Dedifferentiated amniotic fluid mesenchymal stem cell (primary cell): ENCODE measurements at regions not wholly inside any gene's neighbourhood (a gene's known extent, or its start where the extent isn't known, plus 50 kb on each side); places are given as distances from the start of the nearest gene placed in this dataset.
"Not testable (repeated sequence)": the region's sequence is repeated elsewhere in the genome, so short reads cannot be mapped to it uniquely, and the experiment has no call there.

ENCODE experiments used
- DNase-seq: peaks from one replicate; pipeline ENCODE4 v3.0.0-alpha.2; 2016; ENCODE audit errors: extremely low spot score

DNA sequence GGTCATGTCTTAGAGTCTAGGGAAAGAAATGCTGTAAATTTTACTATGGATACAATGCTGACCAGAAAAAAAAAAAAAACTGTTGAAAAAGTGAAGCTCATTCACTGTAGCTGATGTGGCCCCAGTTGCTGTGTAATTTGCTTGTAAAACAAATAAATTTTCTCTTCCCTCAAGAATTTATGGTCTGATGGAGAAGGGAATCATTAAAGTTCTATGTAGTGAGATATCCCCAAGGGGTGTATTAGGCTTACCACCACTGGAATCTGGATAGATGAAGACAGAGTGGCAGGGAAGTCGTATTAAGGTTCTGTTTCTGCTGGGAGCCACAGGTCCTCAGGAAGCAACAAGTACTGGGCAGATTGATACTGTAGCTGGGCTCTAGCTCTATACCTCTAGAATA, 860.0 kb downstream of the LTN1 start:
- DNase-seq = no peak

DNA sequence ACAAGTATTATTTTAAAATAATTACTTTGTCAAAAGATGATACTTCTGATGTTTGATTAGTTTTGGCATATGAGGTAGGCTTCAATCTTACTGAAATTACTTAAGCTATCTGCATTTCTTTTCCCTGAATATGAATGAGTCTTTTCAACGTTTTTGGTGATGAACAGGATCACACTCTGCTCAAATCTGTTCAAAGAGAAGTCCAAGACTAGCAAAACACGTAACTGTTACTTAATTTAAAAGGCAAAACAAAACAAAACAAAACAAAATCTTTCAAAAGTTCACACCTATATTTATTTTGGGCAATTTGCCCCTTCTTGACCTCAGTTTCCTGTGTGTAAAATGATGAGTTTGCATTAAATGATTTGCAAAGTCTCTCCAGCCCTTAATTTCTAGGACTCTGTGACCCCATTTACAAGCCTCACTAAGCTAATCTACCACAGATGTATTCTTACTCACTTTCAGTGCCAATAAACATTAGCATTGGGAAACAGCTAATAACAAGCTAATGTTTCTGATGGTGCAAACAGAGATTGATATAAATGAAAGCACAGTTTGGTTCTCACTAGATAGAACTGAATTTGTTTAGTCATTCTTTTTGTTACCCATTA, 865.4 kb downstream of the LTN1 start:
- no peak for DNase-seq

- no peak for DNase-seq
These were observed 866.0 kb downstream of the LTN1 start for GRCh38 chr21:28126521-28127174.

- DNase-seq = no peak
These were observed 868.1 kb downstream of the LTN1 start for GRCh38 chr21:28124541-28124940.

DNA sequence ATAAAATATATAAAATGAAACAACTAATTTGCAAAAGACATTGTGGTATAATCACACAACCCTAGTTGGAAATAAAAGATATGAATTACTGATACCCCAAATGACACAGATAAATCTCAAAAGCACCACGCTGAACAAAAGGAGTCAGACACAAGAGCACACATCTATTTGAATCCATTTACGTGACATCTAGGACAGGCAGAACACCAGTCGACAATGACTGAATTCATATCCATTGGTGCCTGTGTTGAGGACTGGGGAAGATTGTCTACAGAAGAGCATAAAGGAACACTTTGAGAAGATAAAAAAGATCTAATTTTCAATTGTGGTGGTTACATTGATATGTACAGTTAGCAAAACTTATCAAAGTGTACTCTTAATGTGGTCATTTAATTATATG, 874.1 kb downstream of the LTN1 start:
- DNase-seq = no peak

DNA sequence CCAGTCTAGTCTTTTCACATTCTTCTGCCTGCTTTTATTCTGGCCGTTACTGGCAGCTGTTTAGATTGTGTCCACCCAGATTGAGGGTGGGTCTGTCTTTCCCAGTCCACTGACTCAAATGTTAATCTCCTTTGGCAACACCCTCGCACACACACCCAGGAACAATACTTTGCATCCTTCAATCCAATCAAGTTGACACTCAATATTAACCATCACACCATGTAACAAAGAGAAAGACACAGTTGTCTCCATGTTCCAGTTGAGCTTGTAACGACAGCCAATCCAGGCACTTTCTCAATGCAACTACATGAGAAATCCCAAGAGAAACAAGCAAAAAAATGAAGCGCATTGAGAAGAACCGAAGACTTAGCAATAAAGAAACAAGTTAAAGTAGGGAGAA, 877.7 kb downstream of the LTN1 start:
- DNase-seq = not testable (repeated sequence)

GRCh38 chr21:28113718-28114117, 879.0 kb downstream of the LTN1 start:
- DNase-seq = no peak

DNA sequence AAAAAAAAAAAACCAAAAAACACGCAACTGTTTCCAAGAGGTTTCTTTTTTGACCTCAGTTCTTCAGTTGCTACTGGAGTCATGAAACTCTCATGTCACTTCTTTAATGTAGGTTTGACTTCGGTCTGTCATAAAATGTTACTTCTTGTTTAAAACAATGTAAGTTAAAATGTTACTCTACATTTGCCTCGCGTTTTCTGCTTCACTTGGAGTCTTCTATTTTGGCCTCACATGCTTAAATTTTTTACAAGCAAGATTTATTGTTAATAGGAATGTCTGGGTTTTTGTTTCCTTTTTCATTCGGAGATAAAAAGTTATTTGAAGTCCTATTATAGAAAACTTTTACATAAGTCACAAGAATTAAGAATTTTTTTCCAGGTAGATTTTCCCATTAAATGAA, 880.2 kb downstream of the LTN1 start:
- DNase-seq = no peak

DNA sequence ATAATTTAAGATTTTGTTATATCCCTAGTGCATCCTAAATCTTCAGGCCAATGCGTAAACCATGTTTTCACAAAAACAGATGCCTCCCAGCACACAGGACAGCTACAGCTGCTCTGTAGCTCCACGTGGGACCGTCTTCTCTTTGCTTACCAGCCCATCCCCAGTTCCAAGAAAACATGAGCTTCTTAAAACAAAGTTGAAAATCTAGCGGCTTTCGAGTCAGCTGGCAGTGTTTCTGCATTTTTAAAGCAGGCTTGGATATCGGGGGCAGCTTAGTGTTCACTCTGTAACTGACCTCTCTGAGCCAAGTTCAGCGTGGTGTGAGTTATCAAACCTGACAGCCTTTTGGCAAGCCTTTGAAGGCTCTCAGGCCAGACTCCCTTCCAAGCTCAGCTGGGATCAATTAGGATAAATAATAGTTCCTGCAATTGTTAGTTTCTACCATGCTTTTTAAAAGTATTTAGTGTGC, 881.5 kb downstream of the LTN1 start:
- DNase-seq = peak; percentile 95

DNA sequence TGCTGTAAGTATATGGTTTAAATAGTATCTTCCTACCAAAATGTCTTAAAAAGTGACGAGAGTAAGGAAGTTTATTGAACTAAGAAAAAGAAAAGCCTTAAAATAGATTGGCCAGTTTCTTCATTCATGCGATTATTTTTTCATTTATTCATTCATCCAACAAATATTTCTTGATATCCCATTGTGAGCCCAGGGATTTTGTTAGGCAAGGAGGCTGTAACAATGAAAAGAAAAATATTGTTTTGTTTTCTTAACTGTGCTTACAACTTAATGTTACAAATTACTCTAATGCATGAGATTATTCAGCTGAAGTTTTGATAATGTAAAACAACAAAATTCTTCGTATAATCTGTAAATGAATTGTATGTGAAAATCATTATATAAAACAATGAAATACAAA, 882.0 kb downstream of the LTN1 start:
- no peak for DNase-seq

DNA sequence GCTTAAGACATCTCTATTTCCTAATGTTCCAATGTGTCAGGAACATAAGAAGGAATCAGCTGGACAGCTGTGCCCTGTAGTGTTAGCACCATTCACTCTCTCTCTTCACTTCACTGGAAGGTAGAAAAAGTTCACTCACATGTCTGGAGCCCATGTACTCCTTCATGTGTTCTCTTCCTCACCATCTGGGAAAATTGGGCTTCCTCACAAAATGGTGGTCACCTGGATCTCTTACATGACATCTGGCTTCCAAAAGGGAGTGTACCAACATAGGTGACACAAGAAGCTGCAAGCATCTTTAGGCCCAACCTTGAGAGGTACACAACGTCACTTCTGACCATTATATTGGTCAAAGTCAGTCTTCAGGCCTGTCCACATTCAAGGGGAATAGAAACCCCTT, 882.6 kb downstream of the LTN1 start:
- no peak for DNase-seq

GRCh38 chr21:28106370-28106890, 886.2 kb downstream of the LTN1 start:
- no peak for DNase-seq

DNA sequence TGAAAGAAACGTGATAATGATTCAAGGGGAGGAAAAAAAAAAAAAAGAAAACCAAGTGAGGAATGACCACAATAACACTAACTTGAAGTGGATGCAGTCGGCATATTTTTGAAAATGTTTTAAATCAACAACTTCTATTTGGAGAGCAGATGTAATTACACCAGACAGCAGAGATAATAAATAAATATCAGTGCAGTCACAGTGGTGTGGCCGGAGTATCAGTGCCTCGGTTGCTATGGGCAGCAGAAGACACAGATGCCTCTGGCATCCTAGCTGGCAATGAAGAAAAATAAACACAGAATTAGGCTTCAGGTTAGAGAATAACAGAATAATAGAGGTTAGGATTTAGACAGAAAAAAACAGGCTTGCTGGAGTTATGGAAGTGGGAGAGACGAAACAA, 888.3 kb downstream of the LTN1 start:
- no peak for DNase-seq

DNA sequence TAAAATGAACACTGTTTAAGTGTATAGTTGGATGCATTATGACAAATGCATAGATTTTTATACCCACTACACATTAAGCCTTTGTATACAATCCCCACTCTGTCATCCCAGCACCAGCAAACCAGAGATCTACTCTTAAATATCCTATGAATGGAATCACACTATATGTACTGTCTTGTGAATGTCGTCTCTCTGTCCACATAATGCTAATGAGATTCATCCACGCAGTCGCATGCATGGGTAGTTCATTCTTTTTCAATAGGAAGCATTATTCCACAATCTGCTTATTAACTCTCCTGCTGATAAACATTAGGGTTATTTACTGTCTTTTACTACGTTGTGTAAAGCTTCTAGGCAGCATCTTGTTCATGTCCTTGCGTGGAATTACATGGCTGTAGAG, 892.3 kb downstream of the LTN1 start:
- no peak for DNase-seq

DNA sequence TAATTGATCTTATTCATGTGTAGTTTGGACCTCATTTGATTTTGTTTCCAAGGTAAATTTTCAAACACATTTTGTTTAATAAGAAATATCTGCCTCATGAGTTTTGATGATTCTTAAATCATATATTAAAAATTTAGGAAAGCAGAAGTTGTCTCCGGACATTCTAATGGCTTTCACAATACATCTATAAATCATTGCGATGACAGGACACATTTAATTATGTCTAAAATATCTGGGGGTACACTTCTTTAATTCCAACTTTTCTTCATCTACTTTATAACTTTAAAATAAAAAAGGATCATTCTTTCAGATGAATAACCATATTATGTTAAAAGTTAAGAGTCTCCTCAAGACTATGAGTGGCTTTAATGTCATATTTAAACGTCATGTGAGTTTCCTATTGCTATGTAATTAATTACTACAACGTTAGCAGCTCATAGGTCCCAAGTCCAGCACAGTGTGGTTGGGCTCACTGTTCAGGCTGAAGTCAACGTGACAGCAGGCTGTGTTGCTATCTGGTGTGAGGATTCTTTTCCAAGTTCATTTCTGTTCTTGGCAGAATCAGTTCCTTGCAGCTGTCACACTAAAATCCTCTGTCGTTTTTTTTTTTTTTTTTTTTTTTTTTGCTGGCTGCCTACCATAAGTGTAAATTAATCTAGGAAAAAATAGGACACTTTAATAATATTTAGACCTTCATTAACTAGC, 893.5 kb downstream of the LTN1 start:
- DNase-seq = no peak

DNA sequence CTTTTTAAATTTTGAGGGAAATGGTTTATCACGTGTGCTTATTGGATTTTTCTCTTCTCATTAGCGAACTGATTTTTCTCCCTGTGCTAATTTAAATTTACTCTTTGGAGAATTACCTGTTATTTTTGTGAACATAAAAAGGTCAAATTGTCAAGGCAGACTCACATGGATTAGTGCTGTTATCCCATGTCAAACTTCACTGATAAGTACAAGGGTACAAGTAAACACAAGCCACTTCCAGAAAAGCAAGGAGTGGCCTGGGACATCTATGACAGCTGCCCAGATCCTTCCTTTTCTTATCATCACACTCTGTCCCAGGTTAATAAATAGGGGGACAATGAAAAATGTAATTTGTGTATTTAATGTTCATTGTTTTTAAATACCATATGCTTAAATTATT, 901.2 kb downstream of the LTN1 start:
- no peak for DNase-seq

DNA sequence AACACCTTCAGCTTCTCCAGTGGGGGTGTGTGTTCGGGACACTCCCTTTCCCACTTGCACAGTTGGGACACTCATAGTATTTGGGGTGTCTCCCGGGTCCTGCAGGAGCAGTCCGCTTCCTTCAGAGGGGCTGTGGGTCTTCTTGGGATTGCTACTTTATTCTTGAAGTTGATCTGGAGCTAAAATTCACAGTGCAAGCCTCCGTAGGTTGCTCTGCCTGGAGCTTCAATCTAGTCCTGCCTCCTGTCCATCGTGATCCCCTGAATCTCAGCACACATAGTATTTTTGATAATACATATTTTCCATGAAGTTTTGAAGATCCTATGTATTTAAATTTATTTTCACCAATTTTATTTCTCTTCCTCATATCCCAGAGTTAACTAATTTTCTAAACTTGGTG, 902.1 kb downstream of the LTN1 start:
- no peak for DNase-seq

DNA sequence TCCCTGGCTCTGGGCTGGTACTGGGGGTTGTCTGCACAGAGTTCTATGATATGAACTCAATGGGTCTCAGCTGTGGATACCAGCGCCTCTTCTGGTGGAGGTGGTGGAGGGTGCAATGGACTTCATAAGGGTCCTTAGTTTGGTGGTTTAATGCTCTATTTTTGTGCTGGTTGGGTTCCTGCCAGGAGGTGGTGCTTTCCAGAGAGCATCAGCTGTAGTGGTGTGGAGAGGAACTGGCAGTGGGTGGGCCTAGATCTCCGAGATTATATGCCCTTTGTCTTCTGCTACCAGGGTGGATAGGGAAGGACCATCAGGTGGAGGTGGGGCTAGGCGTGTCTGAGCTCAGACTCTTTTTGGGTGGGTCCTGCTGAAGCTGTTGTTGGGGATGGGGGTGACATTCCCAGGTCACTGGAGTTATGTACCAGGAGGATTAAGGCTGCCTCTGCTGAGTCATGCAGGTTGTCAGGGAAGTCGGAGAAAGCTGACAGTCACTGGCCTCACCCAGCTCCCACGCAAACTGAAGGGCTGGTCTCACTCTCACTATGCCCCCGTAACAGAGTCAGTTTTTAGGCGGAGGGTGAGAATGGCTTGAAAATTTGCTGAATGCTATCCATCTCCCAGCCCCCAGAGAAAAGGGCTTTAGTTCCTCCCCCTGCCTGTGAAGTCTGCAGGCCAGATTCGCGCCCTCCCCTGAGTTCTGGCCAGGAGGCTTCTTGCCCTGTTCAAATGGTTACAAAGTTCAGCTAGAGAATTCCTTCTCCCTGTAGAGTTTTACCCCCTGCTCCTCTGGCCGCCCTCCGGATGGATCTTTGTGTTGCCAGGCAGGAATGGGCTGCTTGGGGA, 902.9 kb downstream of the LTN1 start:
- DNase-seq = no peak

DNA sequence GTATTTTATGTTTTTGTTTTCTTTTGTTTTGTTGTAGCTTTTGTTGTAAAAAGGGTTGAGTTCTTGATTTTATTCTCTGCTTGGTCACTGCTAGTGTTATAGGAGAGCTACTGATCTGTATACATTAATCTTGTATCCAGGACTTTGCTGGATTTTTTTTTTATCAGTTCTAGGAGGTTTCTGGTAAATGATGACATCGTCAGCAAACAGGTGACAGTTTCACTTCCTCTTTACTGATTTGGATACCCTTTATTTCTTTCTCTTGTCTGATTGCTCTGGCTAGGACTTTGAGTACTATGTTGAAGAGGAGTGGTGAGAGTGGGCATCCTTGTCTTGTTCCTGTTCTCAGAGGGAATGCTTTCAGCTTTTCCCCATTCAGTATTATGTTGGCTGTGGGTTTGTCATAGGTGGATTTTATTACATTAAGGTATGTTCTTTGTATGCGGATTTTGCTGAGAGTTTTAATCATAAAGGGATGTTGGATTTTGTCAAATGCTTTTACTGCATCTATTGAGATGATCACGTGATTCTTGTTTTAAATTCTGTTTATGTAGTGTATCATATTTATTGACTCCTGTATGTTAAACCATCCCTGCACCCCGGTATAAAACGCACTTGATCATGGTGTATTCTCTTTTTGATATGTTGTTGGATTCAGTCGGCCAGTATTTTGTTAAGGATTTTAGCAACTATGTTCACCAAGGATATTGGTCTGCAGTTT, 905.7 kb downstream of the LTN1 start:
- no peak for DNase-seq

DNA sequence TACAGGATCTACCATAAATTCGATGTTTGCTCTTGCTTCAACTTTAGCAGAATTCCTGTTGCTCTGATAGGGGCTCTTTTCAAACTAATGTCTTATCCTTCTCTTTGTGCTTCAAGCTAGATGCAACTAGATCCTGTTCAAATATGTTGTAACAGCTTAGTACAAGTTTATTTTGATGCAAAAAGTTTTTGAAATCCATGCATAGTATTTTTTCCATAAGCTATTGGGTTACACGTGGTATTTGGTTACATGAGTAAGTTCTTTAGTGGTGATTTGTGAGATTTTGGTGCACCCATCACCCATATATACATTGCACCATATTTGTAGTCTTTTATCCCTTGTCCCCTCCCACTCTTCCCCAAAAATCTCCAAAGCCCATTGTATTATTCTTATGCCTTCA, 907.7 kb downstream of the LTN1 start:
- DNase-seq = no peak

DNA sequence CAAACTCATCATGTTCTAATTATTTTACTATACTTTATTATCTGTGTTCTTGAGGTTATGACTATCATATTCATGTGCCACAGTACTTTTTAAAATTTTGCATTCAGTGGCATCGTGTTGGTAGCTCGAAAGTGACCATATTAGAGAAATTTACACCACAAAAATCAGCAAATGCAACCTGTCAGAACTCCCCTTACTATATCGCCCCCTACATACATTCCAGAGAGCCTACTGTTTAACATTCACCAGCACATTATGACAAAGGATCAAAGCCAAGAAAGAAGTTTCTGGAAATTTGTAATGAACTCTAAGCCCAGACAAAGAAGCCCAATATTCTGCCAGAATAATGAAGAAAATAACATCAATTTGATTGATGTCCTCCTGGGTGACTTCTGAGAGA, 909.3 kb downstream of the LTN1 start:
- DNase-seq = no peak
